ENCODE measurements at regions not wholly inside any gene's neighbourhood (a gene's known extent, or its start where the extent isn't known, plus 50 kb on each side); places are given as distances from the start of the nearest gene placed in this dataset.

- H3K79me2 ChIP-seq (replicated peaks; ENCODE audit: insufficient read depth) = no peaks in the 10 kb centered on the region
- peaks cover 76% of the 10 kb centered on the region for H3K9me3 Mint-ChIP-seq
Observed at GRCh38 chr9:103522409-103522808, 527.3 kb downstream of the CYLC2 start.

GRCh38 chr9:103530934-103531333 is 535.8 kb downstream of the CYLC2 start:
- Histone ChIP-seq H3K27me3 (ENCODE audit: insufficient read depth) (no peaks in the 10 kb centered on the region), H3K36me3 (ENCODE audit: insufficient read depth) (peaks cover 17% of the 10 kb centered on the region), H3K4me1 (ENCODE audit: insufficient read depth) (no peaks in the 10 kb centered on the region), H3K4me2 (no peak overlapping the region), H3K79me2 (replicated peaks; ENCODE audit: insufficient read depth) (no peaks in the 10 kb centered on the region), H3F3A (replicated peaks; ENCODE audit: low read depth) (no peaks in the 10 kb centered on the region), H3K9me2 (ENCODE audit: insufficient read depth) (no peaks in the 10 kb centered on the region), H4K20me1 (replicated peaks; ENCODE audit: insufficient read depth) (no peaks in the 10 kb centered on the region), H3K27ac (ENCODE audit: low read depth) (no peak overlapping the region), H2AFZ (no peak overlapping the region), H3K4me3 (no peak overlapping the region)
- Mint-ChIP-seq H3K4me3 (no peak overlapping the region), H3K4me1 (no peaks in the 10 kb centered on the region), H3K36me3 (ENCODE audit: low read depth) (peaks cover 12% of the 10 kb centered on the region), H3K27me3 (ENCODE audit: insufficient read depth, low read depth, poor library complexity) (no peaks in the 10 kb centered on the region), H3K27ac (no peak overlapping the region), H3K9me3 (peaks cover 83% of the 10 kb centered on the region)
- ATAC-seq (no peak), DNase-seq (ENCODE audit: low spot score) (no peak)
- TF ChIP-seq REST (IDR thresholded peaks at IDR 0.05; ENCODE audit: unreplicated experiment) (no peak), EZH2phosphoT487 (IDR thresholded peaks at IDR 0.05; ENCODE audit: unreplicated experiment) (no peak), EZH2 (IDR thresholded peaks at IDR 0.05; ENCODE audit: low read depth, unreplicated experiment) (no peak), NANOG (IDR thresholded peaks at IDR 0.05; ENCODE audit: borderline replicate concordance) (no peak), STAT1 (IDR thresholded peaks at IDR 0.05; ENCODE audit: unreplicated experiment) (no peak), ZNF462 (CRISPR knock-in tag; IDR thresholded peaks at IDR 0.05) (no peak), CREB1 (CRISPR knock-in tag; IDR thresholded peaks at IDR 0.05; ENCODE audit: low read depth) (no peak), ZNF114 (CRISPR knock-in tag; IDR thresholded peaks at IDR 0.05) (no peak), POLR2AphosphoS5 (IDR thresholded peaks at IDR 0.05; ENCODE audit: low read depth) (no peak), JUNB (IDR thresholded peaks at IDR 0.05; ENCODE audit: unreplicated experiment) (no peak)

More at GRCh38 chr9:103522409-103522808, 527.3 kb downstream of the CYLC2 start:
- no peak overlapping the region for H3K27ac Mint-ChIP-seq
- no peaks in the 10 kb centered on the region for H3K9me2 ChIP-seq (ENCODE audit: insufficient read depth)
- peaks cover 2% of the 10 kb centered on the region for H3K27me3 Mint-ChIP-seq (ENCODE audit: insufficient read depth, low read depth, poor library complexity)
- peaks cover 8% of the 10 kb centered on the region; the same call in 1 of the 2 replicates for H3K36me3 ChIP-seq (ENCODE audit: insufficient read depth)
- H3K27ac ChIP-seq (ENCODE audit: low read depth) = no peak overlapping the region
- H3K4me1 Mint-ChIP-seq = no peaks in the 10 kb centered on the region
- no peaks in the 10 kb centered on the region for H3F3A ChIP-seq (replicated peaks; ENCODE audit: low read depth)
- ATAC-seq (no peak), DNase-seq (ENCODE audit: low spot score) (no peak)
- H3K4me3 Mint-ChIP-seq = no peak overlapping the region
- 0 out of 3 replicates have a peak, but pooled peaks cover 3% of the 10 kb centered on the region for H3K36me3 Mint-ChIP-seq (ENCODE audit: low read depth)
- H3K4me2 ChIP-seq = no peak overlapping the region
- no peaks in the 10 kb centered on the region for H3K27me3 ChIP-seq (ENCODE audit: insufficient read depth)
- no peak for TF ChIP-seq STAT1 (IDR thresholded peaks at IDR 0.05; ENCODE audit: unreplicated experiment)
- no peak overlapping the region for H3K4me3 ChIP-seq
- no peak overlapping the region for H2AFZ ChIP-seq
- H4K20me1 ChIP-seq (replicated peaks; ENCODE audit: insufficient read depth) = no peaks in the 10 kb centered on the region
- no peaks in the 10 kb centered on the region for H3K4me1 ChIP-seq (ENCODE audit: insufficient read depth)
